ENCODE measurements at regions not wholly inside any gene's neighbourhood (a gene's known extent, or its start where the extent isn't known, plus 50 kb on each side); places are given as distances from the start of the nearest gene placed in this dataset.

DNA sequence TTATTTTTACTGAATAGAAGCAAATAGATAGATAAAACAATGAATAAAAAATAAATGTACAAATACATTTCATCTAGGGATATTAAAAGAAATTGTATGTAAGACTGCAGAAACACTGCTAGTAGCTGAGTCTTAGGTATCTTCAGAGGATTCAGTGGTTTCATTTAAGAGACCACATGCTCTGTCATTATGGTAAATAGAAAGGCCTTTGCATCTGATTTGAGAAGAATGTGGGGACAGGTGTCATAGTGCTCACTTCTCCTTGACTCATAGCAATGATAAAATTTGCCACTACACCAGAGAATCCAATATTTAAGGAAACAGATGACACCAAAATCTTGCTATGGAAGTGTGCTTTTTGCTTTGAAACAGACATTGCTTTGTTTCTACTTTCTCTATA, 59.8 kb upstream of the PPP1R2C start:
- TF ChIP-seq, protein P1, sequence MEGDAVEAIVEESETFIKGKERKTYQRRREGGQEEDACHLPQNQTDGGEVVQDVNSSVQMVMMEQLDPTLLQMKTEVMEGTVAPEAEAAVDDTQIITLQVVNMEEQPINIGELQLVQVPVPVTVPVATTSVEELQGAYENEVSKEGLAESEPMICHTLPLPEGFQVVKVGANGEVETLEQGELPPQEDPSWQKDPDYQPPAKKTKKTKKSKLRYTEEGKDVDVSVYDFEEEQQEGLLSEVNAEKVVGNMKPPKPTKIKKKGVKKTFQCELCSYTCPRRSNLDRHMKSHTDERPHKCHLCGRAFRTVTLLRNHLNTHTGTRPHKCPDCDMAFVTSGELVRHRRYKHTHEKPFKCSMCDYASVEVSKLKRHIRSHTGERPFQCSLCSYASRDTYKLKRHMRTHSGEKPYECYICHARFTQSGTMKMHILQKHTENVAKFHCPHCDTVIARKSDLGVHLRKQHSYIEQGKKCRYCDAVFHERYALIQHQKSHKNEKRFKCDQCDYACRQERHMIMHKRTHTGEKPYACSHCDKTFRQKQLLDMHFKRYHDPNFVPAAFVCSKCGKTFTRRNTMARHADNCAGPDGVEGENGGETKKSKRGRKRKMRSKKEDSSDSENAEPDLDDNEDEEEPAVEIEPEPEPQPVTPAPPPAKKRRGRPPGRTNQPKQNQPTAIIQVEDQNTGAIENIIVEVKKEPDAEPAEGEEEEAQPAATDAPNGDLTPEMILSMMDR (conservative IDR thresholded peaks at IDR 0.05; ENCODE audit: low read length), result no peak
- no peak for TF ChIP-seq EZH2phosphoT487 (IDR thresholded peaks at IDR 0.05; ENCODE audit: borderline replicate concordance, low read depth, low read length)
